ENCODE measurements at regions not wholly inside any gene's neighbourhood (a gene's known extent, or its start where the extent isn't known, plus 50 kb on each side); places are given as distances from the start of the nearest gene placed in this dataset.
"Not testable (repeated sequence)": the region's sequence is repeated elsewhere in the genome, so short reads cannot be mapped to it uniquely, and the experiment has no call there.

GRCh38 chr4:101670370-101670769 is 120.2 kb upstream of the BANK1 start:
- DNase-seq, result no peak

- no peak for DNase-seq
Measured at GRCh38 chr4:101669832-101670188, 120.7 kb upstream of the BANK1 start.

DNA sequence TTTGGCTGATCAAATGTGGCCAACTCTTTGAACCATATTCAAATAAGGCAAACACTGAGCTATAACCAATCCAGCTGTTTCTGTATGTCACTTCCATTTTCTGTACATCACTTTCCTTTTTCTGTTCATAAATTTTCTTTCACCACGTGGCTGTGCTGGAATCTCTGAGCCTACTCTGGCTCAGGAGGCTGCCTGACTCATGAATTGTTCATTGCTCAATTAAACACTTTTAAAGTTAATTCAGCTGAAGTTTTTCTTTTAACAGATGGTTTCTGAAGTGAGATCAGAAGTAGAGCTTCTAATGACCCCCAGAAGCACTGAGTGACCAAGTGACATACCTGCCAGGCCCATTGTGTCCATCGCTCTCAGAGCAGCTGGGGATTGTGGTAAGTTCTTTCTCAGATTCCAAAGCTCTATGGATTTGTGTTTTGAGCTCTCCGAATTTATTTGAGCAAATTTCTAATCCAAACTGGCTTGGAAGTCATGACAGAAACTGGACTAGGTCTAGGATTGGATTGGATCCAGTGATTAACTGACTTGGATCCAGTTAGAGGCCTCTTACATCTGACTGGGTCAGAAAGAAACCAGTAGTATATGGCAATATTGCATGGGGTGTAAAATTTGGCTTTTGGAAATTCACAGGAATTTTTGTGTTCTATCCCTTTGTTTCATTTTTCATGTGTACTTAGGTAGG is 121.2 kb upstream of the BANK1 start:
- no peak for DNase-seq

DNA sequence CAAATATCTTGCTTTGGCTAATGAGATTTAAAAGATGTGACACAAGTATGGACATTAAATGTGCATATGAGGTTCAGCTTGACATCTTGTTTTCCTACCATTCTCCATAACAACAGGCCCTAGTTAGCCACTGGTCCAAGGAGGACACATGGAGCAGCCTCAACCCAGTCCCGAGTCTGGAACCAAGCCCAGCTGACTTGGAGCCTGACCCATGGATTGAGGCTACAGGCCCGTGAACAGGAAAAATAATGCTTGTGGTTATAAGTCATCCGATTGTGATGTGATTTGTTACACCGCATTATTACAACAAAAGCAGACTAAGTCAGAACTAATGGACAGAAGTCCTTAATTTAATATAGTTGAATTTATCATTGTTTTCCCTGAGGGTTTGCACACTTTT is 123.2 kb upstream of the BANK1 start:
- DNase-seq, result no peak

- DNase-seq, result no peak
Measured at GRCh38 chr4:101660607-101661006, 129.9 kb upstream of the BANK1 start.

DNA sequence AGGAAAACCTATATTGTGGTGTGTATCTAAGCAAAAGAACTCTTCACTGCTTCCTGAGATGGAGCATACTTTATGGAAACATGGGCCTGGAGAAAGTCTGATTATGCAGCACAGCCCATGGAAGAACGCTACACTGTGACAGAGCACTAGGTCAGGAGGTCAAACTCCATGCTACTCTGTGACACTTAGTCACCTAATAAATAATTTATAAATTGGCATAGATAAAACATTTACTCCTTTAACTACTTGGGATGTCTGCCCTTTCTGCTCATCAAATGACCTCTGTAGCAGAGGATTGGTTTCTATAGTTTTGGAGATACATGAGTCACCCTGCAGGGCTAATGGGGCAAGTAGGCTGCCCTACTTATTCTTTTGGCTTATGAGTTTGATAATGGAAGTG is 134.7 kb upstream of the BANK1 start:
- no peak for DNase-seq

DNA sequence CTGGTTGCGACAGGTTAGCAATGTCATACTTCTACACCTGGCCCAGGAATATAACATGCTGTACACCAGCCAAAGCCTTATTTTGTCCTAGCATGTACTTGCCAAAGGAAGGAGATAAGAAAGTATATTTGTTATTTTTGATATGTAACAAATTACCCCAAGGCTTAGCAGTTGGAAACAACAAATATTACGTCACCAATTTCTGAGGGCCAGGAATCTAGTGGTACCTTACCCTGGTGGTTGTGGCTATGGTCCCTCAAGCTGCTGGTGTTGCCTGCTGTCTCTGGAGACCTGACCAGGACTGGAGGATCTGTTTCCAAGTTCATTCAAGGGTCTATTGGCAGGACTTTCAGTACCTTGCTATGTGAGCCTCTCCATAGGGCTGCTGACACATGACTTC is 135.5 kb upstream of the BANK1 start:
- no peak for DNase-seq

DNA sequence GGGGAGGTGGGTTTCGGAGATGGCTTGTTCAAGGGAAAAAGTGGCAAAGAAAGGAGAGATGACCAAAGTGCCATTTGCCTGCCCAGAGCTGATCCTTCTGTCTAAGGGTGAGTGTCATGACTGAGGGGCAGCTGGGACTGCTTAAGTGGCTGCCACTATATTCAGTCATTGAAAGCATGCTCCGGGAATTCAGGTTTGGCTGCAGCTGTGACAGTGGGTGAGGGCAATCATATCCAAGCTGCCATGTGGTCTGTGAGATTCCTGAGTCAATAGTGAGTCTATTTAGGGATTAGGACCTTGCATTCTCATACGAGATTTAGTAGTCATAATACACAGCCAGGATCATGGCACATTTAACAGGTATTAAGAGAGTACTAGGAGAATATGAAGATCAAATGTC is 138.8 kb upstream of the BANK1 start:
- DNase-seq, result peak; percentile 12

- DNase-seq, result peak; percentile 71
Measured at GRCh38 chr4:101649790-101650515, 140.6 kb upstream of the BANK1 start.

- no peak for DNase-seq
Measured at GRCh38 chr4:101647710-101648034, 142.9 kb upstream of the BANK1 start.

- DNase-seq, result no peak
Measured at GRCh38 chr4:101644516-101644915, 146.0 kb upstream of the BANK1 start.

DNA sequence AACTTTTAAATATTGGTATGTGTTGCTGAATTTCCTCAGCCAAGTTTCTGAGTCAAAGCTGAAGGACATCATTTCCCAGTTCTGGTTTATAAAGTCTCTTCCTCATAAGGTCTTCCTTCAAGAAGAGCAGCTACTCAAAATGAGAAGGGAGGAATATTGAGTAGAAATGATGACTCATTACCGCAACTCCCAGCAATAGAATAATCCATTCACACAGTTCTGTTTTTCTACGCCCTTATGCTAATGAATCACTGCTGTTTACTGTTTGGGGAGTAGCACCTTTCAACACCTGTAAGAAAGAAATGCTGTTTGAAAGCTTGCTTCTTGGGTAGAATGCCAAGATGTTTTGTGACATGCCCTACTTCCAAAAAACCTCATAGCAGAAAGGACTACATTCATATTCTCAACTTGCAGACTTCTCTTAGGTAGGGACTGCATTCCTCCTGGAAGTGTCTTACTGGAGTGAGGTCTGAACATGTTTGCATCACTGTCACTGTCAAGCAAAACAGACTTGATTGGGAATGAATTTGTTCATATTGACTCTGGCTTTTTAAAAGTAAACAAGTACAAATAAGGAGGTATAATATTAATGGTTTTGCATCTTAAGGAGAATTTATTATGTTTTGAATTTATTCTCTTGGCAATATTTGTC is 147.2 kb upstream of the BANK1 start:
- DNase-seq, result no peak

GRCh38 chr4:101632766-101633165 is 157.8 kb upstream of the BANK1 start:
- DNase-seq, result not testable (repeated sequence)

- DNase-seq, result no peak
Measured at GRCh38 chr4:101630319-101630986, 160.1 kb upstream of the BANK1 start.

DNA sequence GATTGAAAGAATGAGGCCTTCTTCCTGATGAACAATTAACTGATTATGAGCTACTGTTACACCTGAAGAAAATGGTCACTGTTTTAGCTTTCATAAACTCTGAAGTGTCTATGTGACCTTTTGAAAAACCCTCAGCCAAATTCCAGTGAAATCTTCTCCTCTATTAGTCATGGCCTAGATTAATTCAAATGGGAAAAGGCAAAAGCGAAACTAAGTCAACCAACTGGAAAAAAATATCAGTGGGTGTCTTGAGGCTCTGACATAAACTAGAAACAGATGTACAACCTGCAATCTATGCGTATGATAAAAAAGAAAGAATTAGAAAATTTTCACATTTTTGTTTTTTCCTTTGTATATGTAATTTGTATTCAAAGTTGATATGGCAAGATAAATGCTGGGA is 169.4 kb upstream of the BANK1 start:
- DNase-seq, result peak; percentile 15

DNA sequence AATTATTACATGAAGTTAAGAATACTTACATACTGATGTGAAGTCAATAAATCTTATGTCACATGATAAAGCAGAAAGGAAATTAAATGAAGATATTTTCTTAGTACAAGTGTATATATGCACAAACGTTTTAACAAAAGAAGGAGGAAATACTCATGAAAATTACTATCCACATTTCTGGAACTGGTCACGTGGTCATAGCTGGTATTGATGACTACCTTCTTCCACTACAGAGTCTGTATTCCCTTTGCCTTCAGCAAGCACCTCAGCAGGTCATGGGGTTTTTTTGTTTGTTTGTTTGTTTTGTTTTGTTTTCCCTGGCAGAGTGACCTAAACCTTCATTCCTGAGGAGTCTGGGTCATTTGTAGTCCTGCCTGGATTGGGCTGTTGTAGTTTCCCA is 174.9 kb upstream of the BANK1 start:
- no peak for DNase-seq

- not testable (repeated sequence) for DNase-seq
Measured at GRCh38 chr4:101606989-101607388, 183.5 kb upstream of the BANK1 start.

DNA sequence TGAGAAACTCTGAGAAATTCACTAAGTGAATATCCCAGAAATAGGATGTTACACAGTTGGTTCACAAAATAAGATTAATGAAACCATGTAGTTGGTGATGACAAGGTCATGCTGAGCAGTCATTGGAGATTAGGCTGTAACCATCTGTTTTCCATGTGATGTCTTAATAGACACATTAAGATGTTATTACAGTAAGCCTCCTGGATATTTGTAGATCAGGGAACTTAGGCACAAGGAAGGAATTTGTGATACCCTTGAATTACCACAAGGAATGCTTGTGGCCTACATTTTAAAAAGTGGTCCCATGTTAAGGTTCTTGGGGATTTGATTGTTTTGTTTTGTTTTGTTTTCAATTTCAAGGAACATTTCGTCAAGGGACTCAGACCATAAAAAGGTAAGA is 185.6 kb upstream of the BANK1 start:
- no peak for DNase-seq

- DNase-seq, result no peak
Measured at GRCh38 chr4:101600287-101600686, 190.2 kb upstream of the BANK1 start.

DNA sequence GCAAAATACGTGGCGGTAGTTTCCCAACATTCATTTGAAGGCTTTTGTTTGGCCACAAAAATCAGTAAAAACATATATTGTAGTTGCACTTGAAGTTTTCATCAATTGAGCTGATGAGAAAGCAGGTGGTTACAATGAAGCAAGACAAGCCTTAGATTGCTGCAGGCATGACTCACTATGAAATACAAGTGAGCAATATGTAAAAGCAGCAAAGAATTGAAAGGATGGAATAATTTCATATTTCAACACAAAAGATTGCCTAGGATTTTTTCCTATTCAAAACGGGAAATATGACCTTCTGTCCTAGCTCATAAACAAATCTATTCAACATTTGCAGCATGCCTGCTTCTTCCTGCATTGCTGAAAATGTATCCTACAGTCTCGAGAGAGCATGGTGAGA is 190.9 kb upstream of the BANK1 start:
- DNase-seq, result no peak

DNA sequence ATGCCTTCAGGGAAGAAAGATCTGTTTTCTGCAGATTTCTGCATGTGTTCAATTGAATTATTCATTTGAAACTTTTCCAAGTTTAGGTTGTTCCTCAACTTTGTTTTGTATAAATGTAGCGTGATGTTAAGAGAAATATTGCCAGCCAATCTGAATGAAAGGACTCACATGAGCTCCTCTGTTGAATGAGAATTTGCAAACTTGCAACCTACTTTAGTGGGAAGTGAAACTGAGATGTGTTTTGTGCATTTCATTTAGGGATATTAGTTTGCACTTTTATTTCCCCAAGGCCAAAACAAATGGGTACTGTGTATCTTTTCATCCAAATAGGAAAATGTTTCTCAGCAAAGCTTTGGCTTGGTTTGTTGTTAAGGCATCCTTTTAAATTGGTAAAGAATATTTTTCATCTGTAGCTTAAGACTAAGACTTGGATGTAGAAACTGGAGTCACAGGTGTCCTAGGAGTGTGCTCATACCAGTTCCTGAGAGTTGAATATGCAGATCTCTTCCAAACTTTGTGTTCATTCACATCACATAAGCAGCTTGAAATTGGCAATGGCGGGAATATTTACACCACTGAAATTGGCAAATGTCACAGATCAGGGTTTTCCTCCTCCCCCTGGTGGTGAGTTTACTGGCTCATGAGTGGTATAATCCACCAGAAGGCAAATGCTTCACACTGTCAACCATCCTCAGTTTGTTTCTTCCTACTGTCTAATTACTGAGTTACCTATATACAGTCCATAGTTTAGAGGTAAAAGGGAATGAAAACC is 193.6 kb upstream of the BANK1 start:
- DNase-seq, result peak; percentile 1

GRCh38 chr4:101594588-101594987 is 195.9 kb upstream of the BANK1 start:
- no peak for DNase-seq
